Thymus (tissue), 11 donors: ENCODE measurements at regions not wholly inside any gene's neighbourhood (a gene's known extent, or its start where the extent isn't known, plus 50 kb on each side); places are given as distances from the start of the nearest gene placed in this dataset.
"Not testable (repeated sequence)": the region's sequence is repeated elsewhere in the genome, so short reads cannot be mapped to it uniquely, and the experiment has no call there.

Experiments
- DNase-seq, 9 donors: peaks; one replicate each; pipeline ENCODE4 v3.0.0-alpha.2; 2013; ENCODE audit warnings: low spot score in 9 of 9, low read depth in 6 of 9, missing footprints in 1 of 9
- H3K27ac ChIP-seq, 2 donors: one replicate each; pipeline ENCODE4 v1.5.1; 2013; ENCODE audit warnings: control low read depth in 1 of 2, low read depth in 1 of 2, low read length in 1 of 2, mild to moderate bottlenecking in 1 of 2, moderate library complexity in 1 of 2
- H3K27me3 ChIP-seq, 2 donors: one replicate each; pipeline ENCODE4 v1.5.1; 2013; ENCODE audit warnings: low read length in 1 of 2; ENCODE audit not compliant: control insufficient read depth in 2 of 2, insufficient read depth in 1 of 2
- H3K36me3 ChIP-seq, 2 donors: one replicate each; pipeline ENCODE4 v1.5.1; 2013; ENCODE audit warnings: low read length in 1 of 2, mild to moderate bottlenecking in 1 of 2, moderate library complexity in 1 of 2; ENCODE audit not compliant: control insufficient read depth in 2 of 2, insufficient read depth in 2 of 2
- H3K4me1 ChIP-seq, 2 donors: one replicate each; pipeline ENCODE4 v1.5.1; 2013; ENCODE audit warnings: low read length in 2 of 2; ENCODE audit not compliant: control insufficient read depth in 2 of 2, insufficient read depth in 2 of 2
- H3K4me3 ChIP-seq, 2 donors: one replicate each; pipeline ENCODE4 v1.5.1; 2013; ENCODE audit warnings: low read length in 2 of 2, control low read depth in 1 of 2, mild to moderate bottlenecking in 1 of 2
- H3K9me3 ChIP-seq, 2 donors: one replicate each; pipeline ENCODE4 v1.5.1; 2013; ENCODE audit warnings: low read length in 1 of 2, mild to moderate bottlenecking in 1 of 2; ENCODE audit not compliant: control insufficient read depth in 2 of 2, insufficient read depth in 1 of 2
- WGBS: extraction: QIAGEN DNeasy Blood & Tissue Kit; methylation state at CpG from one replicate; pipeline ENCODE4 v1.1.7; 2013; 5-methylcytosine and 5-hydroxymethylcytosine counted together
- donor health status: healthy.

DNA sequence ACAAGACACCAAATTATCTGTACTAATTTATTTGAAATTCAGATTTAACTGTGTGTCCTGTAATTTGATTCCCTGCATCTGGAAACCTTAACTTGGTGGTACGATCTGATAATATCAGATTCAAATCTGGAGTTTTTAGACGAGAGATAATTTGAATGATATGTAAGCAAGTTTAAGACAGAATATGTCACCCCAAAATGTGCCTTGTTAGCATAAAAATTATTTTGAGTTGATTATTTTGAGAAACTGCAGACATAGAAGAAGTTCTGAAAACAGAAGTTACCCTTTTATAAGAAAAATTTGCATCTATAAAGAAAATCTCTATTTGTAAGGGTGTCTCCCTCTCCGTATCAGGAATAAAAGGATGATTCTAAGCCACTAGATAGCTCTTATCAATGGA lies 1202.8 kb downstream of the ROBO2 start:
- 94% methylated on average over 3 of the region's 3 CpGs for WGBS
- no peak overlapping the region for H3K4me3 ChIP-seq
- no peaks in the 10 kb centered on the region for H3K36me3 ChIP-seq
- H3K27me3 ChIP-seq: no peaks in the 10 kb centered on the region
- no peak overlapping the region for H3K27ac ChIP-seq
- peaks cover 0 to 7% of the 10 kb centered on the region in 2 donors for H3K9me3 ChIP-seq
- H3K4me1 ChIP-seq: no peaks in the 10 kb centered on the region
- DNase-seq: no peak

DNA sequence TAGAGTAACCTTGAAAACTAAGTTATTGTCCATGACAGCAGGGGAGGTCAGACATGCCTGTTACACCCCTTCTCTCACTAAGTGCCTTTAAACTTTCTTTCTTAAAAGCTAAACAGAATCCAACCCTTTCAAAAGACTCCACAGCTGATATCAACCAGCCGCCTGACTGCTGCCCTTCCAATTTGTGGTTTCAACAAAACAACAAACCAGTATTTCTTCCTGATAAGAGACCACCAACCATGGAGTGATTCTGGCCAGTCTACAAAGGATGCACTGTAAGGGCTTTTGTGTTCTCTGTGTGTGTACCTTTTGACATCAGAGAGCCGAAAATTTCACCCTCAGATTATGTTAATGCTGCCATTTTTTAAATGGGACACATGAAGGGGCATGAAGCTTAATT lies 1204.2 kb downstream of the ROBO2 start:
- Histone ChIP-seq H3K36me3 (no peaks in the 10 kb centered on the region), H3K4me3 (no peak overlapping the region), H3K27ac (no peak overlapping the region), H3K27me3 (no peaks in the 10 kb centered on the region), H3K9me3 (peaks cover 0 to 7% of the 10 kb centered on the region in 2 donors), H3K4me1 (no peaks in the 10 kb centered on the region)
- DNase-seq: no peak
- WGBS: 92% methylated on average over 2 of the region's 2 CpGs

DNA sequence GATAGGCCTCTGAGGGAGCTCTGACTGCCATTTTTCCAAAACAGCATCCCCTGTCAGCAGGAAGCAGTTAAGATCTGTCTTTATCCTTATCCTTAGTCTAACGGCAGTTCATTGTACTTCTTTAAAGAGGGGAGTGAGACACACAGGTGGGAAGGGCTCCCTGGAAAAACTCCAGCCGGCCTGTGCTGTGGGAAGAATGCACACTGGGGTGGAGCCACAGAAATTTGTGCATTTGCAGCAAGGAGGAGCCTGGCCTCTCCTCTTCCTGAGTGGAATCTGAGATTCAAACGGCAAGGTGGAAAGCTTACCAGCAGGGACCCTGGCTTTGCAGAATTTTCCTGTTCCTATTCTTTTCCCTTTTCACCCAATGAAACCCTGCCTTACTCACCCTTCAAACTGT lies 1209.4 kb downstream of the ROBO2 start:
- DNase-seq: no peak
- Histone ChIP-seq H3K9me3 (peaks cover 0 to 10% of the 10 kb centered on the region in 2 donors), H3K27ac (no peak overlapping the region), H3K36me3 (no peaks in the 10 kb centered on the region), H3K4me1 (no peaks in the 10 kb centered on the region), H3K4me3 (no peak overlapping the region), H3K27me3 (no peaks in the 10 kb centered on the region)
- WGBS: 85% methylated on average over 3 of the region's 3 CpGs

DNA sequence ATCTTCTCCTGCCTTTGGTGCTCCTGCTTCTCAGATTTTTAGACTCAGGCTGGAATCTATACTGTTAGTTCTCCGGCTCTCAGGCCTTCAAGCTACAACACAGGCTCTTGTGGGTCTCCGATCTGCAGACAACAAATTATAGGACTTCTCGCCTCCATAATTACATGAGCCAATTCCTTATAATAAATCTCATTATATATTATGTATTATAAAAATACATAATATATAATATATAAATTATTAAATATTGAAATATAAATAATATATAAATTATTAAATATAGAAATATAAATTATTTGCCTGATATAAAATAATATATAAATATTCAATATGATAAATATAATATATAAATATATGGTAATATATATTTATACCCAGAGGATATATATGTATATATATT lies 1214.0 kb downstream of the ROBO2 start:
- WGBS: 97% methylated on average over 3 of the region's 3 CpGs
- H3K27me3 ChIP-seq: no peaks in the 10 kb centered on the region

DNA sequence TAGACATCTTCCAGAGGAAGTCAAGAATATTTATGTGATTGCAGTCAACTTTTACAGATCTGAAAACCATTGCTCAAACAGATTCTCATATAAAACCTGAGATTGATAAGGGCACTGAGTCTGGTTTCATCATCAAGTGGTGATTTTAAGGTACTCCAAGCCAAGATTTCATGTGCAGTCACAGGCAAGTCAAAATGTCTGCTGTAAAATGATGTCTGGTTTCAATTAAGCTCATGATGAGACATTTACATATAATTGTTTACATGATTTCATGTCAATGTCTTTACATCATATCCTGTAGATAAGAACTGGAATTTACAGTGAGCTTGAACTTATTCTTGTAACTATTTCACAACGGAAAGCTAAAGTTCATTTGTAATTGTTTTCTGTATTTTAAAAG lies 1215.5 kb downstream of the ROBO2 start:
- Histone ChIP-seq H3K27ac (no peak overlapping the region), H3K27me3 (no peaks in the 10 kb centered on the region), H3K4me3 (no peak overlapping the region), H3K9me3 (peaks cover 0 to 1% of the 10 kb centered on the region in 2 donors), H3K36me3 (no peaks in the 10 kb centered on the region), H3K4me1 (no peaks in the 10 kb centered on the region)
- WGBS: 96% methylated on average over 1 of the region's 1 CpG
- DNase-seq: no peak

More for the DNA sequence above, 1214.0 kb downstream of the ROBO2 start:
- Histone ChIP-seq H3K27ac (no peak overlapping the region), H3K4me3 (no peak overlapping the region), H3K36me3 (no peaks in the 10 kb centered on the region), H3K4me1 (no peaks in the 10 kb centered on the region), H3K9me3 (peaks cover 0 to 3% of the 10 kb centered on the region in 2 donors)
- no peak for DNase-seq

DNA sequence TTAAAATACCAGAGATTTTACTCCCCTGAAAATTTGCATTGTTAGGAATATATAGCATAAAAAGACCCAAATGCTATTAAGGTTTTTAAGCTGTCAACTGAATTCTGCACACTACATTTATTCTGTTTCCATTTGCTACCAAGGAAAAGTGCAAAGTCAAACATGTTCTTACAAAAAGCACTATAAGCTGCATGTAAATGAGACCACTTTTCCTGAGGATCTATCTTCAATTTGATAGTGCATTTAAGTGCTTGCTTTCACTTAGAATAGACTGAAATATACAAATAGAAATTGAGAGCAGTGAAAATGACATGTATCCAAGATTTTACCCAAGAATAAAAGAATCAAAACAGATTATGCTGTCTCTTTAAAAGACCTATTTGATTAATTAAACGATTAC lies 1216.2 kb downstream of the ROBO2 start:
- no peaks in the 10 kb centered on the region for H3K36me3 ChIP-seq
- WGBS: 91% methylated on average over 1 of the region's 1 CpG
- no peak overlapping the region for H3K27ac ChIP-seq
- no peaks in the 10 kb centered on the region for H3K27me3 ChIP-seq
- no peaks in the 10 kb centered on the region for H3K9me3 ChIP-seq
- no peak for DNase-seq
- no peak overlapping the region for H3K4me3 ChIP-seq
- no peaks in the 10 kb centered on the region for H3K4me1 ChIP-seq

DNA sequence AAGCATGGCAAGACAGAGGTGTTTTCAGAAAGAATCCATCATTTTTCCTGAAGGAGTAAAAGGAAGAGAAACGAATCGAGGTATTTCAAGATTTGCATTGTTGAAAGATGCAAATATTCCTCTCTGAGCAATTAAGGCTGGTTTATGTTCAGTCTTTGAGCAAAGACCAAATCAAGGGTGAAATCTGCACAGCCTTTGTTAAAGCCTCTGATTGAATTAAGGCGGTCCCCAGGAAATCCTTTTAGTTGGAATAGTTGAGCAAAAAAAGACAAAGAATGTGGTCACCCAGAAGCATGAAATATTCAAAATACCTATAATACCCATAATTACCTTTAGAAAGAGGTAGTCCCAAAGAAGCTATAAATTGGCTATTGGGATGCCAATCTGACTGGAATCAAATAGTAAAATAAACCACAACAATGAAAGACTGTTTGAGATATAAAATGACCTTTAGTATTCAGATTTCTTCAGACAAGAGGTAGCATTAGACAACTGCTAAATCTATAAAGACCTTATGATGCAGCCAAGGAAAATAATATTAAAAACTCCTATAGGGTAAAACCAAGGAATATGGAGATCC lies 1218.1 kb downstream of the ROBO2 start:
- Histone ChIP-seq H3K27ac (no peak overlapping the region), H3K36me3 (no peaks in the 10 kb centered on the region), H3K27me3 (no peaks in the 10 kb centered on the region), H3K4me3 (no peak overlapping the region), H3K4me1 (no peaks in the 10 kb centered on the region), H3K9me3 (no peaks in the 10 kb centered on the region)
- DNase-seq: no peak
- WGBS: 96% methylated on average over 3 of the region's 3 CpGs

DNA sequence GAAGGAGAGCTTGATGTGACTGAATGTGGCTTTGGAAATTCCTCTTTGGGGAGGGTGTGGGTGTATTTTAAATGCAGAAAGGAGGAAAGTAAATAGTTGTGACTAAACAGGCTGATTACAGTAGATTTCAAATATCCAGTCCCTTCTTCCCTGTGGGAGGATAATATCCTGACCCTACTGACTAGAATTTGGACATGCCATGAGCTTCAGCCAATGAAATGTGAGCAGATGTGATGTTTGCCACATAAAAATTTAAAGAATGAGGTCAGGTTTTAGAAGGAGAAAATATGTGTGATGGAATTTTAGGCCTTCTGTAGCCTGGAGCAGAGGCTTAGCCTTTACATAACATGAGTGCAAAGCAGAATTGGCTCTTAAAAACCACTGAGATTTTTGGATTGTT lies 1218.9 kb downstream of the ROBO2 start:
- H3K27ac ChIP-seq: no peak overlapping the region
- H3K4me3 ChIP-seq: no peak overlapping the region
- H3K27me3 ChIP-seq: no peaks in the 10 kb centered on the region
- H3K4me1 ChIP-seq: no peaks in the 10 kb centered on the region
- no peaks in the 10 kb centered on the region for H3K36me3 ChIP-seq
- H3K9me3 ChIP-seq: no peaks in the 10 kb centered on the region
- DNase-seq: no peak

DNA sequence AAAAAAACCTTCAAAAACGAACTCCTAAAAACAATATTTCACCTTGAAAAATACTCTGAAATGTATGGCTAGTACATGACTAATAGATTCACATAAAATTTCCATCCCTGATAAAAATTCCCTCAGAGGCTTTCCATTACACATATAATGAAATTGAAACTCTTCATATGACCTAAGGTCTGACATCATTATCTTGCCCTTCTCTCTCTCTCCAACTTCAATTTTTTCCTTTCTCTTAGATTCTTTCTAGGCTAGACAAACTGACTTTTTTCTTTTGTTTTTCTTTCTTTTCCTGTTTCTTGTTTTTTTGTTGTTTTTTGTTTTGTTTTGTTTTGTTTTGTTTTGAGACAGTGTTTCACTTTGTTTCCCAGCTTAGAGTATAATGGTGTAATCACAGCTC lies 1220.5 kb downstream of the ROBO2 start:
- no peak for DNase-seq
- Histone ChIP-seq H3K27me3 (no peaks in the 10 kb centered on the region), H3K4me1 (no peaks in the 10 kb centered on the region), H3K4me3 (no peak overlapping the region), H3K9me3 (no peaks in the 10 kb centered on the region), H3K27ac (no peak overlapping the region), H3K36me3 (no peaks in the 10 kb centered on the region)
- 69% methylated on average over 1 of the region's 1 CpG for WGBS

DNA sequence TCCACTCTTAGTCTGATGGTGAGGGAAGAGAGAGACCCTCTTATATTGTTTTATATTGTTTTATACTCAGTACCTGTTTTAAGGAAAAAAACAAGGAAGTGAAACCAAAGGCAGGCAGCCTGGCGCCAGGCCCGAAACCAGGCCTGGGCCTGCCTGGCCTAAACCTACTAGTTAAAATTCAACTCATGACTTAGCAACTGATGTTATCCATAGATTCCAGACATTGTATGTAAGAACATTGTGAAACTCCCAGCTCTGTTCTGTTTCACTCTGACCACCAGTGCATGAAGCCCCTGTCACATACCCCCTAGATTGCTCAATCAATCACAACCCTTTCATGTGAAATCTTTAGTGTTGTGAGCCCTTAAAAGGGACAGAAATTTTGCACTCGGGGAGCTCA lies 1226.7 kb downstream of the ROBO2 start:
- not testable (repeated sequence) for H3K4me1 ChIP-seq, H3K4me3 ChIP-seq, H3K27ac ChIP-seq, H3K36me3 ChIP-seq, H3K27me3 ChIP-seq, DNase-seq
- H3K9me3 ChIP-seq: peaks cover 0 to 11% of the 10 kb centered on the region in 2 donors
- WGBS: 71% methylated on average over 3 of the region's 3 CpGs
